HL-60 (cell line): ENCODE measurements at regions not wholly inside any gene's neighbourhood (a gene's known extent, or its start where the extent isn't known, plus 50 kb on each side); places are given as distances from the start of the nearest gene placed in this dataset.

ENCODE experiments used
- DNase-seq, 2 experiments: peaks; one replicate each; pipeline ENCODE4 v3.0.0-alpha.2; 2010 to 2020; ENCODE audit warnings: low read depth in 1 of 2, low spot score in 1 of 2
- H3K27ac ChIP-seq: fragments of 250-450 bp; sonication (Bioruptor Pico); replicated peaks from 2 replicates; pipeline ENCODE4 v1.5.1; 2020; ENCODE audit warnings: mild to moderate bottlenecking, moderate library complexity
- H3K27me3 ChIP-seq: fragments of 250-450 bp; sonication (Bioruptor Pico); 2 replicates; pipeline ENCODE4 v1.5.1; 2021; ENCODE audit warnings: mild to moderate bottlenecking, moderate library complexity; ENCODE audit not compliant: insufficient read depth, poor library complexity, severe bottlenecking
- H3K4me3 ChIP-seq: replicated peaks from 2 replicates; pipeline ENCODE4 v1.5.1; 2011; ENCODE audit warnings: mild to moderate bottlenecking, control low read depth, low read length; ENCODE audit not compliant: insufficient read depth
- CTCF ChIP-seq: IDR thresholded peaks from one replicate; pipeline ENCODE4 v1.5.1; 2011; ENCODE audit warnings: low read length, control low read depth, inconsistent platforms; ENCODE audit not compliant: insufficient read depth
- GABPA ChIP-seq: IDR thresholded peaks from 2 replicates; pipeline ENCODE4 v1.6.1; 2012; ENCODE audit warnings: low read depth
- POLR2AphosphoS5 ChIP-seq: IDR thresholded peaks from 2 replicates; pipeline ENCODE4 v1.6.1; 2012; ENCODE audit warnings: low read depth
- REST ChIP-seq: IDR thresholded peaks from 2 replicates; pipeline ENCODE4 v1.6.1; 2012; ENCODE audit warnings: low read depth; ENCODE audit not compliant: insufficient replicate concordance
- SPI1 ChIP-seq: IDR thresholded peaks from 2 replicates; pipeline ENCODE4 v1.6.1; 2012; ENCODE audit warnings: low read depth, mild to moderate bottlenecking, borderline replicate concordance

GRCh38 chr1:102726417-102726816 is 381.9 kb downstream of the COL11A1 start:
- Histone ChIP-seq H3K4me3 (no peak overlapping the region), H3K27me3 (no peaks in the 10 kb centered on the region), H3K27ac (no peak overlapping the region)
- TF ChIP-seq GABPA, result no peak
- no peak for DNase-seq

- Histone ChIP-seq H3K27me3 (no peaks in the 10 kb centered on the region), H3K27ac (no peak overlapping the region), H3K4me3 (no peak overlapping the region)
- DNase-seq, result no peak
- TF ChIP-seq SPI1 (no peak), CTCF (no peak), GABPA (no peak), POLR2AphosphoS5 (no peak), REST (no peak)
These were observed 383.6 kb downstream of the COL11A1 start for GRCh38 chr1:102724741-102725140.

- TF ChIP-seq POLR2AphosphoS5 (no peak), REST (no peak), SPI1 (no peak), CTCF (no peak), GABPA (no peak)
- no peak overlapping the region for H3K27ac ChIP-seq
- no peaks in the 10 kb centered on the region for H3K27me3 ChIP-seq
- no peak for DNase-seq
- H3K4me3 ChIP-seq, result no peak overlapping the region
These were observed 393.2 kb downstream of the COL11A1 start for GRCh38 chr1:102715150-102715549.

- no peak for DNase-seq
- Histone ChIP-seq H3K4me3 (no peak overlapping the region), H3K27ac (no peak overlapping the region), H3K27me3 (no peaks in the 10 kb centered on the region)
- no peak for TF ChIP-seq CTCF
- TF ChIP-seq REST, result no peak
- TF ChIP-seq SPI1, result no peak
- no peak for TF ChIP-seq POLR2AphosphoS5
- TF ChIP-seq GABPA, result no peak
These were observed 408.8 kb downstream of the COL11A1 start for GRCh38 chr1:102699524-102699923.
